RWPE1 (cell line): ENCODE measurements at regions not wholly inside any gene's neighbourhood (a gene's known extent, or its start where the extent isn't known, plus 50 kb on each side); places are given as distances from the start of the nearest gene placed in this dataset.

Source experiments
- CTCF ChIA-PET: fragments of 350-600 bp; sonication (Branson Sonifier 250); formaldehyde crosslinking; extraction: SDS; loops from one replicate; lab custom pipeline; 2021; lab: Yijun Ruan, JAX
- POLR2A ChIA-PET: fragments of 400-600 bp; formaldehyde crosslinking; extraction: SDS; loops from one replicate; lab custom pipeline; 2020; ENCODE audit warnings: antibody characterized with exemption; ENCODE audit not compliant: low non-redundant PET; lab: Yijun Ruan, JAX
- DNase-seq: peaks from one replicate; pipeline ENCODE4 v3.0.0; 2012; ENCODE audit warnings: low spot score
- H3K27ac ChIP-seq: fragments of 450-650 bp; 2 replicates; pipeline ENCODE4 v1.5.1; 2017
- CTCF ChIP-seq: fragments of 450-650 bp; conservative IDR thresholded peaks from 2 replicates; pipeline ENCODE4 v1.5.1; 2017; ENCODE audit warnings: low read depth, mild to moderate bottlenecking

- ChIA-PET CTCF (interaction anchor here (0.6 to 1.2 kb wide), 2 partner anchors 9 to 573 kb away, joined by 3 to 5 read pairs; no protein-coding TSS in a partner anchor), POLR2A (no interaction called here)
- H3K27ac ChIP-seq: no peak overlapping the region
- DNase-seq: no peak
- no peak for TF ChIP-seq CTCF
These were observed 184.7 kb upstream of the ARGLU1 start for GRCh38 chr13:106752584-106753170.

- ChIA-PET CTCF (no interaction called here), POLR2A (no interaction called here)
- no peak for DNase-seq
- TF ChIP-seq CTCF: no peak
- no peak overlapping the region for H3K27ac ChIP-seq
These were observed 180.8 kb upstream of the ARGLU1 start for GRCh38 chr13:106748785-106749184.

- ChIA-PET POLR2A (no interaction called here), CTCF (interaction anchor here (0.7 kb wide), 1 partner anchor 1858 kb away, joined by 3 read pairs; no protein-coding TSS in a partner anchor)
- TF ChIP-seq CTCF: no peak
- DNase-seq: no peak
- no peak overlapping the region for H3K27ac ChIP-seq
These were observed 176.6 kb upstream of the ARGLU1 start for GRCh38 chr13:106744516-106744915.

GRCh38 chr13:106738186-106738678 is 170.3 kb upstream of the ARGLU1 start:
- no peak for TF ChIP-seq CTCF
- no peak for DNase-seq
- CTCF ChIA-PET: no interaction called here
- no peak overlapping the region for H3K27ac ChIP-seq
- POLR2A ChIA-PET: no interaction called here

- H3K27ac ChIP-seq: no peak overlapping the region
- POLR2A ChIA-PET: no interaction called here
- DNase-seq: no peak
- CTCF ChIA-PET: no interaction called here
- no peak for TF ChIP-seq CTCF
These were observed 169.0 kb upstream of the ARGLU1 start for GRCh38 chr13:106736941-106737340.

GRCh38 chr13:106734198-106734597 is 166.3 kb upstream of the ARGLU1 start:
- TF ChIP-seq CTCF: no peak
- no peak for DNase-seq
- ChIA-PET POLR2A (no interaction called here), CTCF (no interaction called here)
- no peak overlapping the region for H3K27ac ChIP-seq
